ENCODE measurements at regions not wholly inside any gene's neighbourhood (a gene's known extent, or its start where the extent isn't known, plus 50 kb on each side); places are given as distances from the start of the nearest gene placed in this dataset.

- intact Hi-C loops (cut with micrococcal nuclease) = no loop called here
- no TSS peak for BruUV-seq (replicated peaks)
- Mint-ChIP-seq H3K4me3 (ENCODE audit: unreplicated experiment) (no peak overlapping the region), H3K36me3 (ENCODE audit: insufficient read depth, unreplicated experiment) (no peaks in the 10 kb centered on the region), H3K27me3 (ENCODE audit: insufficient read depth, unreplicated experiment) (no peaks in the 10 kb centered on the region), H3K27ac (ENCODE audit: low read depth, unreplicated experiment) (no peak overlapping the region), H3K4me1 (ENCODE audit: insufficient read depth, unreplicated experiment) (peaks cover 14% of the 10 kb centered on the region), H3K9me3 (ENCODE audit: unreplicated experiment) (peaks cover 8% of the 10 kb centered on the region)
- ChIA-PET CTCF (no interaction called here), POLR2A (no interaction called here)
- TF ChIP-seq CTCF (IDR thresholded peaks at IDR 0.05; ENCODE audit: unreplicated experiment) = no peak
- no peak for DNase-seq (ENCODE audit: unreplicated experiment)
These were observed 273.4 kb upstream of the PHYHIPL start for GRCh38 chr10:58903071-58903470.

- H3K9me3 Mint-ChIP-seq (ENCODE audit: unreplicated experiment) = no peaks in the 10 kb centered on the region
- H3K4me1 Mint-ChIP-seq (ENCODE audit: insufficient read depth, unreplicated experiment) = no peaks in the 10 kb centered on the region
- TF ChIP-seq CTCF (IDR thresholded peaks at IDR 0.05; ENCODE audit: unreplicated experiment) = no peak
- no peak overlapping the region for H3K27ac Mint-ChIP-seq (ENCODE audit: low read depth, unreplicated experiment)
- no peak for DNase-seq (ENCODE audit: unreplicated experiment)
- H3K27me3 Mint-ChIP-seq (ENCODE audit: insufficient read depth, unreplicated experiment) = no peaks in the 10 kb centered on the region
- intact Hi-C loops (cut with micrococcal nuclease) = no loop called here
- CTCF ChIA-PET = interaction anchor here (0.7 to 1.1 kb wide), 2 partner anchors 128 to 321 kb away, joined by 3 to 4 read pairs; no protein-coding TSS in a partner anchor
- no peaks in the 10 kb centered on the region for H3K36me3 Mint-ChIP-seq (ENCODE audit: insufficient read depth, unreplicated experiment)
- no peak overlapping the region for H3K4me3 Mint-ChIP-seq (ENCODE audit: unreplicated experiment)
- no TSS peak for BruUV-seq (replicated peaks)
- POLR2A ChIA-PET = no interaction called here
These were observed 266.6 kb upstream of the PHYHIPL start for GRCh38 chr10:58909881-58910280.

GRCh38 chr10:58913717-58914116 is 262.7 kb upstream of the PHYHIPL start:
- Mint-ChIP-seq H3K4me3 (ENCODE audit: unreplicated experiment) (no peak overlapping the region), H3K27ac (ENCODE audit: low read depth, unreplicated experiment) (no peak overlapping the region), H3K4me1 (ENCODE audit: insufficient read depth, unreplicated experiment) (no peaks in the 10 kb centered on the region), H3K36me3 (ENCODE audit: insufficient read depth, unreplicated experiment) (no peaks in the 10 kb centered on the region), H3K27me3 (ENCODE audit: insufficient read depth, unreplicated experiment) (no peaks in the 10 kb centered on the region), H3K9me3 (ENCODE audit: unreplicated experiment) (no peaks in the 10 kb centered on the region)
- intact Hi-C loops (cut with micrococcal nuclease) = no loop called here
- no peak for TF ChIP-seq CTCF (IDR thresholded peaks at IDR 0.05; ENCODE audit: unreplicated experiment)
- no TSS peak for BruUV-seq (replicated peaks)
- POLR2A ChIA-PET = interaction anchor here (1.3 kb wide), 1 partner anchor 21 kb away, joined by 3 read pairs; no protein-coding TSS in a partner anchor
- CTCF ChIA-PET = interaction anchor here (0.6 kb wide), 1 partner anchor 381 kb away, joined by 3 read pairs; no protein-coding TSS in a partner anchor
- DNase-seq (ENCODE audit: unreplicated experiment) = no peak

- Mint-ChIP-seq H3K4me1 (ENCODE audit: insufficient read depth, unreplicated experiment) (peaks cover 20% of the 10 kb centered on the region), H3K36me3 (ENCODE audit: insufficient read depth, unreplicated experiment) (no peaks in the 10 kb centered on the region), H3K4me3 (ENCODE audit: unreplicated experiment) (no peak overlapping the region), H3K27me3 (ENCODE audit: insufficient read depth, unreplicated experiment) (no peaks in the 10 kb centered on the region), H3K27ac (ENCODE audit: low read depth, unreplicated experiment) (no peak overlapping the region), H3K9me3 (ENCODE audit: unreplicated experiment) (no peaks in the 10 kb centered on the region)
- BruUV-seq (replicated peaks) = no TSS peak
- ChIA-PET POLR2A (no interaction called here), CTCF (no interaction called here)
- TF ChIP-seq CTCF (IDR thresholded peaks at IDR 0.05; ENCODE audit: unreplicated experiment) = no peak
- DNase-seq (ENCODE audit: unreplicated experiment) = no peak
- intact Hi-C loops (cut with micrococcal nuclease) = no loop called here
These were observed 257.6 kb upstream of the PHYHIPL start for GRCh38 chr10:58918887-58919286.
